PC-9 (cell line): ENCODE measurements at regions not wholly inside any gene's neighbourhood (a gene's known extent, or its start where the extent isn't known, plus 50 kb on each side); places are given as distances from the start of the nearest gene placed in this dataset.

Experiments
- BruUV-seq: library from RNA; stranded (reverse); fragments of 400-500 nt; replicated peaks from 2 replicates; lab custom pipeline; 2021; lab: Mats Ljungman, UMichigan
- CTCF ChIA-PET: fragments of 300-600 bp; sonication (Branson Sonifier 250); formaldehyde crosslinking; loops from one replicate; lab custom pipeline; 2022; ENCODE audit warnings: antibody characterized with exemption; lab: Charles Lee
- POLR2A ChIA-PET: fragments of 300-600 bp; sonication (Branson Sonifier 250); formaldehyde crosslinking; loops from one replicate; lab custom pipeline; 2022; ENCODE audit warnings: antibody characterized with exemption; ENCODE audit not compliant: unreplicated experiment; lab: Charles Lee
- DNase-seq, 2 experiments: peaks; one replicate each; pipeline versions ENCODE4 v3.0.0 to v3.0.0-alpha.2; 2015 to 2022; ENCODE audit warnings: mixed read lengths in 1 of 2
- H2AFZ ChIP-seq: fragments of 200-600 bp; sonication (generic); 2 replicates; pipeline ENCODE4 v1.8.1; 2017; ENCODE audit warnings: antibody characterized with exemption
- H3F3A ChIP-seq: fragments of 200-600 bp; sonication (generic); 2 replicates; pipeline ENCODE4 v1.8.1; 2017; ENCODE audit warnings: antibody characterized with exemption, mild to moderate bottlenecking, low read depth; ENCODE audit not compliant: insufficient read depth
- H3K27ac ChIP-seq: fragments of 200-600 bp; sonication (generic); 2 replicates; pipeline ENCODE4 v1.6.1; 2016; ENCODE audit warnings: mixed run types
- H3K27me3 ChIP-seq: fragments of 200-600 bp; sonication (generic); 2 replicates; pipeline ENCODE4 v1.6.1; 2016; ENCODE audit warnings: low read depth, mixed run types; ENCODE audit not compliant: insufficient read depth
- H3K36me3 ChIP-seq: fragments of 200-600 bp; sonication (generic); 2 replicates; pipeline ENCODE4 v1.6.1; 2016; ENCODE audit warnings: low read depth, mixed run types
- H3K4me1 ChIP-seq: fragments of 200-600 bp; sonication (generic); replicated peaks from 2 replicates; pipeline ENCODE4 v1.6.1; 2016; ENCODE audit warnings: mixed run types; ENCODE audit not compliant: insufficient read depth
- H3K4me2 ChIP-seq: fragments of 200-600 bp; sonication (generic); 2 replicates; pipeline ENCODE4 v1.6.1; 2017; ENCODE audit warnings: mixed run types
- H3K4me3 ChIP-seq: fragments of 200-600 bp; sonication (generic); 2 replicates; pipeline ENCODE4 v1.6.1; 2016; ENCODE audit warnings: mixed run types
- H3K79me2 ChIP-seq: fragments of 200-600 bp; sonication (generic); 2 replicates; pipeline ENCODE4 v1.6.1; 2017; ENCODE audit warnings: low read depth, mixed run types
- H3K9me2 ChIP-seq: fragments of 200-600 bp; sonication (generic); 2 replicates; pipeline ENCODE4 v1.8.1; 2017; ENCODE audit warnings: mild to moderate bottlenecking; ENCODE audit not compliant: insufficient read depth
- H3K9me3 ChIP-seq: fragments of 200-600 bp; sonication (generic); 2 replicates; pipeline ENCODE4 v1.8.1; 2016; ENCODE audit warnings: low read depth; ENCODE audit not compliant: insufficient read depth
- H4K20me1 ChIP-seq: fragments of 200-600 bp; sonication (generic); 2 replicates; pipeline ENCODE4 v1.8.1; 2017; ENCODE audit not compliant: insufficient read depth
- CTCF ChIP-seq: fragments of 200-600 bp; sonication (generic); conservative IDR thresholded peaks from 2 replicates; pipeline ENCODE4 v1.6.1; 2017; ENCODE audit warnings: mixed run types, antibody characterized with exemption, mild to moderate bottlenecking, moderate library complexity
- EZH2 ChIP-seq: fragments of 200-600 bp; sonication (generic); IDR thresholded peaks from 2 replicates; pipeline ENCODE4 v1.8.0; 2017; ENCODE audit warnings: antibody characterized with exemption, low read depth
- intact Hi-C: fragments of 100-400 bp; cut with micrococcal nuclease; formaldehyde crosslinking; loops from one replicate; pipeline ENCODE4 v1.10.0; 2022; ENCODE audit not compliant: unreplicated experiment

- POLR2A ChIA-PET, result no interaction called here
- CTCF ChIA-PET, result no interaction called here
- no peaks in the 10 kb centered on the region for H3K36me3 ChIP-seq
- H3K4me2 ChIP-seq, result no peak overlapping the region
- no peak overlapping the region for H3K4me3 ChIP-seq
- DNase-seq, result no peak
- no peaks in the 10 kb centered on the region for H3K4me1 ChIP-seq
- no peaks in the 10 kb centered on the region for H4K20me1 ChIP-seq
- TF ChIP-seq CTCF, result no peak
- TF ChIP-seq EZH2, result no peak
- no peak overlapping the region for H3K27ac ChIP-seq
- H3F3A ChIP-seq, result no peaks in the 10 kb centered on the region
- no peaks in the 10 kb centered on the region for H3K27me3 ChIP-seq
- H2AFZ ChIP-seq, result no peak overlapping the region
- intact Hi-C loops, result no loop called here
- 0 out of 2 replicates have a peak, but pooled peaks cover 9% of the 10 kb centered on the region for H3K9me3 ChIP-seq
- H3K9me2 ChIP-seq, result no peaks in the 10 kb centered on the region; the same call in 1 of the 2 replicates
- H3K79me2 ChIP-seq, result no peaks in the 10 kb centered on the region
- no TSS peak for BruUV-seq
Measured at GRCh38 chr13:64272681-64273080, 2857.0 kb upstream of the PCDH20 start.

GRCh38 chr13:64266024-64266423 is 2850.4 kb upstream of the PCDH20 start:
- no peak for TF ChIP-seq CTCF
- TF ChIP-seq EZH2, result no peak
- no peak for DNase-seq
- CTCF ChIA-PET, result no interaction called here

GRCh38 chr13:64263285-64263684 is 2847.6 kb upstream of the PCDH20 start:
- no peak overlapping the region for H2AFZ ChIP-seq
- H3K4me1 ChIP-seq, result no peaks in the 10 kb centered on the region
- H3K27me3 ChIP-seq, result no peaks in the 10 kb centered on the region
- ChIA-PET CTCF (no interaction called here), POLR2A (no interaction called here)
- H3K9me3 ChIP-seq, result no peaks in the 10 kb centered on the region
- TF ChIP-seq EZH2 (no peak), CTCF (no peak)
- intact Hi-C loops, result no loop called here
- no peak overlapping the region for H3K4me3 ChIP-seq
- no peak overlapping the region for H3K4me2 ChIP-seq
- DNase-seq, result no peak
- H3K9me2 ChIP-seq, result no peaks in the 10 kb centered on the region
- no peaks in the 10 kb centered on the region for H3K79me2 ChIP-seq
- H4K20me1 ChIP-seq, result no peaks in the 10 kb centered on the region
- no peaks in the 10 kb centered on the region for H3F3A ChIP-seq
- no peaks in the 10 kb centered on the region for H3K36me3 ChIP-seq
- H3K27ac ChIP-seq, result no peak overlapping the region
- no TSS peak for BruUV-seq

More at GRCh38 chr13:64266024-64266423, 2850.4 kb upstream of the PCDH20 start:
- Histone ChIP-seq H2AFZ (no peak overlapping the region), H3K9me3 (no peaks in the 10 kb centered on the region), H3K4me2 (no peak overlapping the region), H4K20me1 (no peaks in the 10 kb centered on the region), H3K27ac (no peak overlapping the region), H3K4me1 (no peaks in the 10 kb centered on the region), H3K9me2 (no peaks in the 10 kb centered on the region; the same call in 1 of the 2 replicates), H3K4me3 (no peak overlapping the region), H3F3A (no peaks in the 10 kb centered on the region), H3K27me3 (no peaks in the 10 kb centered on the region), H3K79me2 (no peaks in the 10 kb centered on the region), H3K36me3 (no peaks in the 10 kb centered on the region)
- intact Hi-C loops, result no loop called here
- POLR2A ChIA-PET, result no interaction called here
- BruUV-seq, result no TSS peak
